ENCODE measurements at regions not wholly inside any gene's neighbourhood (a gene's known extent, or its start where the extent isn't known, plus 50 kb on each side); places are given as distances from the start of the nearest gene placed in this dataset.
A peak's percentile ranks its signal among the peaks of the same experiment; 100 is the strongest.

DNA sequence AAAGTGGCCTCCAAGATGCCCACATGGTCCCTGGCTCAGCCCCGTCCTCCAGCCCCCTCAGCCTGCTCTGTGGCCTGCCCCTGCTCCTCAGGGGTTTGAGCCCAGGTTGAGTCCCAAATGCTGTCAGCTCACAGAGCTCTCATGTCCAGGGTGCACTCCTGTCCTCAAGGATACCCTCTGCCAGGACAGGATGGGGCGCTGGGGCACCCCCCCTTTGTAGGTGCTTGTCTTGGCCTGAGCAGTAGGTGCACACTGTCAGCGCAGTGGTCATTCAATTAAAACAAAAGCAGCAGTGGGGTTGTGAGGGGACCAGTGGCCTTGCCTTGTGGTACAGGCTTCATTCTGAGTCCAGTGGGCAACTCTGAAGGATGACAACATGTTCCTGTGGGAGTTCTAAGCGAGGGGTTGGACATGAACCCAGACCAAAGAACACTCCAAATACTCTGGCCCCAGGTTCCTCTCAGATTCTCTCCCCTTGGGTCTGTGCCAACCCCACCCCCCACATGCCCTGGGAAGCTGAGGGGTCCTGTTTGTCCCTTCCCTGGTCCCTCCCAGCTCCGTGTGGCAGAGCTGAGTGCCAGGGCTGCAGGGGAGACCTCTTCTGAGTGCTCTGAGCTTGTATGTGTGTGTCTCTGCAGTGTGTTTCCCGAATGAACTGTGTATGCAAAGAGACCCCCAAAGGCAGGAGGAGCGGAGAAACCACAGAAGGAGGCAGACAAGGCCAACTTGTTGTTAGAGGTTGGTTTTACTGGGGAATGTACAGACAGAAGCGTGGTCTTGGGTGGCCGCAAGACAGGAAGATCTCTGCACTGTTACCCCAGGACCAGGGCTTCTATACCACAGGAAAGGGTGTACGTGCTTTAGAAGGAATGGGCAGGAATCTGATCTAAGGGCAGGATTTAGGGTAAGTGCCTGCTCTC is 155.6 kb upstream of the HS6ST1 start:
- peak; percentile 67 for DNase-seq

DNA sequence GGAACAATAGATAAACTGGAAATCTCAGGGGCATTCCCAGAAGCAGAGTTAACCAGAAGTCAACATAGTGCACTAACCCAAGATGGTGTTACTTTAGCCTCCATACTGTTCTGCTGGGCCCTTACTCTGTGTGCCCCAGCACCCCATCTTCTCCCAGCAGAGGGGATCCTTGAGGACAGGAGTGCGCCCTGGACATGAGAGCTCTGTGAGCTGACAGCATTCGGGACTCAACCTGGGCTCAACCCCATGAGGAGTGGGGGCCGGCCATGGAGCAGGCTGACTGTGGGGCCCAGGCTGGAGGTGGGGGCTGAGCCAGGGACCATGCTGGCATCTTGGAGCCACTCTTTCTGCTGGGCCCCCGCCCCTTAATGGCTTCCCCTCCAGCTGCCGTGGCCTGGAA is 156.3 kb upstream of the HS6ST1 start:
- peak; percentile 67 for DNase-seq

DNA sequence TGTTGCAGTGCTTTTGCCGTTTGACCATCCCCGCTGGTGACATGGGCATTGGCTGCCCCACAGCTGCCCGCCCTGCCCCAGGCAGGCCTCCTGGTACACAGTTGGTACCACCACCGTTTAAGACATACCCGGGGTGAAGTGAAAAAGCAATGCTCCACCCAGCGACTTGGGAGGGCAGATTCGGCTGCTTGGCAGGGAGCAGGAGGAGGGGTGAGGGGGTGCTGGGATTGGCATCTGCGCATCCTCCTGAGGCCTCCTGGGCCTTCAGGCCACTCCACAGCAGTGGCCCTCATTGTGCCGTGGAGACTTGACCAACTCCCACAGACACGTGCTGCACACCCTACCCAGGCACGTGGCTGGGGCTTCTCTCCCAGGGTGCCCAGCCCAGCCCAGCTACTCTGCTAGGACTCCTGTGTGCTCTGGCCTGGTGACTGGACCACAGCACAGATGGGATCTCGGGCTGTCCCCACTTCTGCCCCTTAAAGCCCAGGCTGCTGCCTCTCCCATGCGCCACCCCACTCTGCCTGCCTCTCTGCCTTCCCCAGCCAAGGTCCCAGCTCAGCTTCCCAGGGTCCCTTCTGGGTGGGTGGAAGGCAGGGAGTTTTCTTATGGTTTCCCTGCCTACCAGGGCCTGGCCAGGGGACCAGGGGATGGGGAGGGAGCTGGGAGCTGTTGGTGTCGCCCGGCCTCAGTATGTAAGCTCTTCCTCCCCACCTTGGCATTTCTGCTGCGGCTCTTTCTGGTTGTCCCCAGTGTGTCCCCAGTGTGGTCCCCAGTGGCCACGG is 157.0 kb upstream of the HS6ST1 start:
- no peak for DNase-seq

DNA sequence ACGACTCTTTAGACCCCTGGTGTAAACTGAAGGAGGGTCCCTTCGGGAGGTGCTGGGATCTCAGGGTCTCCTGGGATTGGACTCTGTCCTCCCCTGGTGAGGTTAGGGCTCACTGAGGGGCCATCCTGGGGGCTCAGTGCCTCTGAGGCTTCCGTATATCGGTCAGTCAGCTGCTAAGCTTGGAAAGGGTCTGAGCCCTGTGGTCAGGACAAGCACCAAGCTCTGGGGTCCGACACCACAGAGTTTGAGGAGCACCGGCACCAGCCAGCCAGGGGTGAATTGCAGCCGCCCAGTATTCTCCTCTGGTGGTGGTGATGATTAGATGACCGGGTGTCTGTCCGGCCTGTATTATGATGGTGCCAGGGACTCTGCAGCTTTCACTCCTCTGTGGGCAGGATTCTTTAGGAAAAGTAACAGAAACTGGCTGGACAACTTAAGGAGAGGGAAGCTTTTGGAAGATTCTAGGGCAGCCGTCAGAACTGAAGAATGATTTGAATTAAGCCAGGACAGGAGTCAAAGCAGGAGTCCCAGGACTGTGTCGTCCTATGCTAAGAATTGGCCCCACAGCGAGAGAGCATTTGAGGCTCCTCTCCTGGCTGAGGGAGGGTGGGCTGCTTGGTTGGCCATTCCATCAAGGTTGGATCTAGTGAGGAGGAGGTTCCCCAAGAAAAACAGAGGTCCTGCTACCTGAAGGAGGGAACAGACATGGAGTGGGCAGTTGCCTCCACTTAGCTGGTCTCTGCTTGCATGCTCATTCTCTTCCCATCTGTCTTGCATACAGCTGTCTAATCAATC is 158.6 kb upstream of the HS6ST1 start:
- no peak for DNase-seq

DNA sequence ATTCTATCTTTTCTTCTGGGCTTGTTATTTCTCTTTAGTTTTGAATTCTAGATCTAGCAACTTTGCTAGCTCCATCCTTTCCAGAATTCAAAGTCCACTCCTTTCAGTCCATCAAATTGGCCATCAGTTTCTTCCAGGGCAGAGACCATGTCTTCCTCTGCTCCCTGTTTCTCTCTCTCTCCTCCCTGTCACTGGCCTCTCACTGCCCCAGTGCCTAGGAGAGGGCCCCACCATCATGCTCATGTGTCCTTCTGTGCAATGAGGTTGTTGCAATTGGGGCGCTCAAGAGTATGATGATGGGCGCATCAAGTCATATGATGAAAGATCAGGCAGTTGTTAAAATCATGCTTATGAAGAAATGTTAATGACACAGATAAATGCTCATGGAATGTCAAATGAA is 159.2 kb upstream of the HS6ST1 start:
- no peak for DNase-seq

DNA sequence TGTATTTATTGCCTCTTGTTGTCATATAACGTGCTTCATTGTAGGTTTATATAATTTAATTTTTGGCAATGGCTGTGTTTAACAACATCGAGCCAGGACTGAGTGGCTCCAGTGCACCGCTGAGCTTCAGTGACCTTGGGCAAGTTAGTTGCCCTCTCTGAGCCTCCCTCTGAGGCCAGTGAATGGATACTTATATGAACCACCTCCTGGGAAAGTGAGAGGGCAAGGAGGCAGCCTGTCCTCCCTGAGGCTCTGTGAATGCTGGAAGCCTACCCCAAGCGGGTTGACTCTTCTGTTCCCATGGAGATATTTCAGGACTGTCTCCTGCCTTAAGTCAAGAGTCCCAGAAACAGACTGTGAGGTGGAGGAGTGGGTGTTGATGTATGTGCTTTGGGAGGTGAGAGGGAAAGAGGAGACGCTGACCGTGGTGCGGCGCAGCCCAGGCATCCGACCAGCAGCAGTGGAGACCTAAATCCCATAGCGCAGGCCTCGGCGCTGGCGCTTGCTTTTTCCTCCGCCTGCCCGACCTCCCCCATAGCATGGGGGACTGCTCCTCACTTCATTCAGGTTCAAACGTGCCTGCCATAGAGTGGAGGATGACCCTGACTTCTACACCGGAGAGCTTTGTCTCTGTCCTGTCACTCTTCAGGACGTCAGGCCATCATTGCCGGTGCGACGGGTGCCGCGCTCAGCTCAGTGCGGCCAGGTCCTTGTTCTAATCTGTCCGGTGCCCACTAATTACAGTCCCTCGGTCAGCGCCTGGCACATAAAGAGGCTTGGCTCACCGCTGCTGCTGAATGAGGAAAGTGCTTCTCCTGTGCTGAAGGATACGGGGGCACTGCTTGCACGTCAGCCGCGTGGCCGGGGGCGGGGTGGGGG is 167.3 kb upstream of the HS6ST1 start:
- no peak for DNase-seq

DNA sequence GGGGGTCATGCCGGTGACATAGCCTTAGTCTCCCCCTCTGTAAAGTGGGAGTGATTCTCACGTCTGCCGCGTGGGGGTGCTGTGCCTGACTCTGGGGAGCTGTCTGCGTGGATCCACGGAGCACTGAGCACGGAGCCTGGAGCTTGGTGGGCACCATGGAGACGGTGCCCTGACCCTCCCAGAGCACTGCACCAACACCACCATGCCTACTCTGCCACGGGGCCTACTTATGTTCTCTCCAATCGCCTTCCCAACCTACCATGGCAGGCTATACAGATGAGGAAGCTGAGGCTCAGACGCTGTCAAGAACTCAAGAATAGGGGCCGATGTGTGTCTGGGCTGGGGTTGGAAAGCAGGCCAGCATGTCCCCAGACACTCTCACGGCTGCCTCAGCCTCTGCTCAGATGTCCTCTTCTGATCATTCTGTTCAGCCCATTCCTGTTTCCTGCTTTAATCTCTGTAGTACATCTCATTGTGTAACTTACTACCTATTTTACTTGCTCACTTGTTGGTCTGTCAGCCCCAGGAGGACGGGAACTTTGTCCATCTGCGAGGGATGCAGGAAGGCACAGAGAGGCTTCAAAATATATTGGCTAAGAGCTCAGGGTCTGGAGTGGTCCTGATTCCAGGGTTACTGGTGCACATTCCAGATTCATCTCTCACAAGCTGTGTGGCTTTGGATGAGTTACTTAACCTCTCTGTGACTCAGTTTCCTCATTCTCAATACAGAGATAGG is 168.1 kb upstream of the HS6ST1 start:
- no peak for DNase-seq

DNA sequence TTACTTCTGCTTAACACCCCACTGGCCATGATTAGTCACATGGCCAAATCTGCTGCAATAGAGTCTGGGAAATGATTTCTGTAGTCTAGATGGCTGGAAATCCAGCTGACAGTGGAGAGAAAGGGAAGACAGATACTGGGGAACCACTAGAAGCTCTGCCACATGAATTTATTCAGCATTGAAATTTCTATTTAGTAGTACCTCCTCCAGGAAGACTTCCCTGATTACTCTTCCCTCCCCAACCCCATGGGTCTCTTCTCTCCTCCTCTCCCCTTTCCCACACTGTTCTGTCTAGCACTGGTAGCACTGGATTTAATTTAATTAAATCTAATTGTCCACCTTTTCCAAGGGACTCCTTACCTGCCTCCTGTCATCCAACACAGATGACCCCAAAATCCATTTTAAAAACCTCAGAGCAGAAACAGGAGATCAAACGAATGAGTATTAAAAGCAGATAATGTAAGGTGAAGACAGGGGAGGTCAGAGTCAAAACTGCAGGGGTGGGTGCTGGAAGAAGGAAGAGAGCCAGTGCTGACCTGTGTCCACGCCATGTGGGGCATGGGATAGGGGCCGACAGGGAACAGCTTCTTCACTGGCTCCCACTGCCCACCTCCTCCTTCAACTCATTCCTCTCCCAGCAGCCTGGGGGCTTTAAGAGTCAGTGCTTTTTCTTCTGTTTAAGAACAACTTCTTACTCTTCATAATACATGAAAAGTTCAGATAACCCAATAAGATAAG is 169.2 kb upstream of the HS6ST1 start:
- no peak for DNase-seq

DNA sequence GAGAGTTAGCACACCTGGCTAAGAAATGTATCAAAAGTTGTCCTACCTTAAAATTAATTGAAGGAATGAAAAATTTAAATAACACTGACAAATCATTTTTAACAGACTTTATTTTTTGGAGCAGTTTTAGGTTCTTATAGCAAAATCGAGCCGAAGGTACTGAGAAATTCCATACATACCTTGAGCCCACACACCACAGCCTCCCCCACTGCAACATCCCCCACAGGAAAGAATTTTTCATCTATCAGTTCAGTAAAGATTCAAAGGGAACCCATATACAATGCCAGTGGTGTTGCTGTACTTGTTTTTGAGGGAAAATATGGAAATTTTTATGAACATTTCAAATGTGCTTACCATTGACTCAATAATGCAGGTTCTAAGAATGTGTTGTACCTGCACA is 169.8 kb upstream of the HS6ST1 start:
- no peak for DNase-seq

DNA sequence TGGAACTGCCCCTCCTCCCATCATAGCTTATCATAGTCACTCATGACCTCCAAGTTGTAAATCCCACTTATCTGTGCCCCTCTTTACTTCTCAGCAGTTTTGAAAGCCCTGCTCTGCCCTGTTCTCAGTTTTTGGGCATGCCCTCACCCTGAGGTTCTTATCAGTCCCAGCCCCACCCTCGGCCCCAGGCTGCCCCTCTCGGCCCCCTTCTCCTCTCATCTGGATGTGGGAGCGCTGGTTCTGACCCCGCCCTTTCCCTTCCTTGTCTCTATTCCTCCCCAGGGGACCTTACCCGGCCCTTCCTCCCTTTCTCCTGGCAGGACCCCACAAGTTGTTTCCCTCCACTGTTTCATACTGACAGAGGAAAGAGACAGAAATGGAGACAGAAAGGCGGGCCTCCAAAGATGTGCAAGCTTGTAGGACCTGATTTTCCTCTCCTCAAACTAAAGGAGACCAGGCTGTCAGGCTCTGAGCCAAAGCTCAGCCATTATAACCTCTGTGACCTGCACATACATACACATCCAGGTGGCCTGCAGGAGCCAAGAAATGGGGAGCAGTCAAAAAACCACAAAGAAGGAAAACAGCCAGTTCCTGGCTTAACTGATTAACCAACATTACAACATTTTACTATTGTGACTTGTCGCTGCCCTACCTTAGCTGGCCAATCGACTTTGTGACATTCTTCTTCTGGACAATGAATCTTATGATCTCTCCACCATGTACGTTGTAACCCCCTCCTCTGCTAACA is 171.0 kb upstream of the HS6ST1 start:
- peak; percentile 56 for DNase-seq

DNA sequence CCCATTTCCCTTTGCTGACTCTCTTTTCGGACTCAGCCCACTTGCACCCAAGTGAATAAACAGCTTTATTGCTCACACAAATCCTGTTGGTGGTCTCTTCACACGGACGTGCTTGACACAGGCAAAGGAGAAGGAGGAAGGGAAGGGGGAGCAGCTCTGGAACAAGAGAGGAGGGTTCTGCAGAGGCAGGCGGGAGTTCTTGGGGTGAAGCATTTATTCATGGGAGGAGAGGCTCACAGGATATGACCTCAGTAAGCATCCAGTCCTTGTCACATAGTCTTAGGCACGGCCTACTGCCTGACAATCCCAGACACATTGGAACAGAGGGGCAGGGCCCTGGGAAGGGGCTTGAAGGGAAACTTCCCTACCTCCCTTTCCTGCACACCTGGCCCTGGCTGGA is 171.7 kb upstream of the HS6ST1 start:
- DNase-seq = no peak

DNA sequence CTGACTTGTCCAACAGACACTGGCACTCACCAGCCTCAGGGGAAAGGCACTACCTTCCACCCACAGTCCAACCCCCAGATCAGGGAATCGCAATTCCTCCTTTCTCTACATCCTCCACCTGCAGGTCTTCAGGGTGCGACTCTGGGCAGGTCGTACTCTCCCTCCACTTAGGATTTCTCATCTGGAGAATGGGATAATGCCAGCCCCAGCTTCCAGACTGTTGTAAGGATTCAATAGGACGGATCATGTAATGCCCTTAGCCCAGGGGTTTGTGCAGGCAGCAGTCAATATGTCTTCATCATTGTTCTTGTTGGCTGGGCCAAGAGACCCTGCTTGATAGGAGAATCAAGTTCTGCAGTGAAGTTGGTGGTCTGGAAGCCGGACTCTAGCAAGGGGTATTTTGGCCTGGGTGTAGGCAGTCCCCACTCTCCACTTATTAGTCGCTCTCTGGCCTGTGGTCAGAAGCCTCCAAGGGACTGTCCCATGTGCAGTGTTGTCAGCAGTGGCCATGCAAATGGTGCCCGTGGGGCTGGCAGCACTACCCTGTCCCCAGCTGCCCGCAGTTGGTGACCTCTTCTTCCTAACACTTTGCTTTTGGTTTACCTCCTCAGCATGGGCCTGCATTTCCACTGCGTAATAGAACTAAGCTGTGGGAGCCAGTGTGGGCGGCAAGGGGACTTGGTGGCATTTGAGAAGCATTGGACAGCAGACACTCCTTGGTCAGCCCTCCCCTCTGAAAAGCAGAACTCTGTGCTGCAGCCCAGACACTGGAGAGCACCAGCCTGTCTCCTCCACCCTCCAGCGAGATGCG is 172.4 kb upstream of the HS6ST1 start:
- no peak for DNase-seq

DNA sequence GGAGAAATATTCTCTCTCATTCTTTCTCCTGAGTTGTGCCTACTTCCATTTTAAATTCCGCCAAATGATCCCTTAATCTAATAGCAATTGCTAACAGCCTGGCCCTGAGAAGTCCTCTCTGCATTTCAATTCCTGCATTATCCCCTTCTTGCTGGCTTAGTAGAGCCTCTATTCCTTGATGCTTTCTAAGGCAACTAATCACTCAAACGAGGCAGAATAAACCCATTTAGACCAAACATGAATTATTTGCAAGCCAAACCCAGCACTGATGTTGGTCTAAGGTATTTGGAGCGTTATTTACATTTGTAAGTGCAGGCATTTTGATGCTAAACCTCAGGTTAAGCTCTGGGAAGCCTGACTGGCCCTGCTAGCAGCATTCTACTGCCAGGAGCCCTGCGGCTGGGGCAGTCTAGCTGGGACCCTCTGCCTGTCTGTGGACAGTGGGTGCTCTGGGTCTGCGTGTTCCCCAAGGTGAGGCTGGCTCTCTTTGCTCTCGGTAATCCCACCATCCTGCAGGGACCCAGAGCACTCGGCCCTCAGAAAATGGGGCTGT is 173.1 kb upstream of the HS6ST1 start:
- DNase-seq = no peak

DNA sequence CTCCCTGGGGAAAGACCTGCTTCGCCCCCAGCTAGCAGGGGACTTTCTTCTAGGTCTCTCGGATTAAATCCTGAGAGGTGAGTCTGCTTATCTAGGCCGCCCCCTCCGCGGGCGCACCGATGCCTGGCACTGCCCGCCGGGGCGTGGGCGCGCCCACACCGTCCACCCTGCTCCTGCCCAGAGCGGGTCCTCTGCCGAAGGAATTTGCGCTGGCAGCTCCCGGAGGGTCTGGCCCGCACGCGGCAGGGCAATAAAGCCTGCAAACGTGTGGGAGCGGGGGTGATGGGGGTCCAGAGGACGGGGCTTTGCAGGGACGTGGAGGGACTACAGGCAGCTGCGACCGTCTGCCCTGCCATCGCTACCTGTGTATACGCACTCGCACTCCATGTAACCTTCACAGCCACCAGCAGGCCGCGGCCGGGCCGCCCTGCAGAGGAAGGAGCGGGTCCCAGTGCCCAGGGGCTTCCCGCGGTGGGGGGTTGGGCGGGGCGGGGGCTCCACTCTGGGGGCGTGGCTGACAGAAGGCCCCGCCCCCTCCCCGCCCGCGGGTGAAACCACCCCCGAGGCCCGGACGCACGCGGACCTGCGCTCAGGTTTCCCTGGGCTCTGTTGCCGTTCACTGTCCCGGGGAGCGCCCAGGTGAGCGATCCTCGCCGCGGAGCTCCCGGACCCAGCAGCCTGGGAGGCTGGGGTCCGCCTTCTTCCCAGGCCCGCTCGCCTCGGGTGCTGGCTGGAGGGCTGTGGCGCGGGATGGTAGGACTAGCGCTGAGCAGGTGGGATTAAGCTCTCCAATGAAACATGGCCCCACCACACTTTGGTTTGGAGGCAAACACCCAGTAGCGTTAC is 174.5 kb upstream of the HS6ST1 start:
- no peak for DNase-seq

DNA sequence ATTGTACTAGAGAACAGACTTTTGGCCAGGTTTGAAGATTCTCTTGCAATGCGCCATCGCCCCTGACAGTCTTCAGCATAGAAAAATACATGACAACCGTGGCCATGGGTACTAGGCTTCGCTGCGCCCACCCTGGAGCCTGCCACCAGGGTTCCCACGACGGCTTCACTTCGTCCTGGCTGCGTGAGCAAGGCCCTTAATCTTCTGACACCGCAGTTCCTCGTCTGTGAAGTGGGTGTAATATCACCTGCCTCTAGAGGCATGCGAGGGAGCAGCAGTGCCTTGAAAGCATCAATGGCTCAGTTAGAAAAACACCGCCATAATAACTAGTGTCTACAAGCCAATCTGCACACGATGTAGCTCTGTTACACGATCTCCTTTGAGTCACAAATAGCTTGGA is 175.2 kb upstream of the HS6ST1 start:
- DNase-seq = no peak

DNA sequence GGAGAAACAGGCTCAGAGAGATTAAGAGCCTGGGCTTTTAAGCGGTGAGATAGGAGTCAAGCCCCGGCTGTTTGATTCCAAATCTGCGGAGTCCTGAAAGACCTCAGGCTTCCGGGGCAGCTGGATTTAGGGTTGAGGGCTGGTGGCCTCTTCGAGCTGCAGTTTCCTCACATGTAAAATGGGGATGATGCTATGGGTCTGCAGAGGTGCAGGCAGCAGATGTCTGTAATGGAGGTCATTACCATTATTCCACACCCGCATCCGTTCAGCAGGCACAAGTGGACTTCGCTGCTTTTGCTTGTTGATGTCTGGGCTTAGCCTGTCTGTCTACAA is 175.6 kb upstream of the HS6ST1 start:
- no peak for DNase-seq

DNA sequence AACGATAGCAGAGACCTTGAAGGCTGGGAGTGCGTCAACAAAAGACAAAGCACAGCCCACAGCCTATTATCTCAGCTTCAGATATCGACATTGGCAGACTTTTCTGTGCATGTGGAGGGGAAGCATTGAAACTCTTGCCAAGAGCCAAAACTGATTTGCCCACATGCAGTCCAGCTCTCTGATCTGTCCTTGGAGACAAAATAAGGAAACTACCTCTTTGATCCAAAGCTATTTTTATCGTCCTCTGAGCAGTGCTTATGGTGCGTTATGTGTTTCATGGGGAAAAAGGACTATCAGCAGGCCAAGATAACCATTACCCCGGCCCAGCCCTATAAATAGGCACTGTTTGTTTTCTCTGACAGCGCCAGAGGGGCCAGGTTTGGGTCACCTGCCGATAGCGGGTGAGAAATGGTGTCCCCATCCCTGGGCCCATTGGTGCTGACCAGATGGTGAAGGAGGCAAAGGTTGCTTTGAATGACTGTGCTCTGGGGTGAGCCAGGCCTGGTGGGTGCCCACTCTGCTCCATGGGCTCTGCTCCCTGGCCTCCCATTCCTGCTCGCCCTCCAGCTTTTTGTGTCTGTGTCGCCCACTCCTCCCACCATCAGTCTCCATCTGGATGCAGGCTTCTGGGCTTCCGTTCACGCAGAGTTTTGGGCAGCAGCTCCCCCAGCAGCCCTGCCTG is 176.1 kb upstream of the HS6ST1 start:
- no peak for DNase-seq
